ENCODE measurements at regions not wholly inside any gene's neighbourhood (a gene's known extent, or its start where the extent isn't known, plus 50 kb on each side); places are given as distances from the start of the nearest gene placed in this dataset.
"Not testable (repeated sequence)": the region's sequence is repeated elsewhere in the genome, so short reads cannot be mapped to it uniquely, and the experiment has no call there.

GRCh38 chr14:92225731-92226130 is 97.2 kb upstream of the SLC24A4 start:
- H3K79me2 ChIP-seq (replicated peaks; ENCODE audit: insufficient read depth, low read length): no peaks in the 10 kb centered on the region
- no peaks in the 10 kb centered on the region for H3K9me2 ChIP-seq (ENCODE audit: insufficient read depth, low read length)
- H3K27me3 ChIP-seq (ENCODE audit: insufficient read depth, low read depth, low read length): no peaks in the 10 kb centered on the region
- no peaks in the 10 kb centered on the region for H4K20me1 ChIP-seq (ENCODE audit: insufficient read depth)
- H3F3A ChIP-seq (ENCODE audit: insufficient read depth, low read length, poor library complexity, severe bottlenecking): no peaks in the 10 kb centered on the region
- no peaks in the 10 kb centered on the region for H3K36me3 ChIP-seq (ENCODE audit: insufficient read depth, low read length)
- H3K4me2 ChIP-seq (ENCODE audit: low read length): no peak overlapping the region
- no peak for TF ChIP-seq SMC3 (conservative IDR thresholded peaks at IDR 0.05; ENCODE audit: poor library complexity)
- TF ChIP-seq, protein P1, sequence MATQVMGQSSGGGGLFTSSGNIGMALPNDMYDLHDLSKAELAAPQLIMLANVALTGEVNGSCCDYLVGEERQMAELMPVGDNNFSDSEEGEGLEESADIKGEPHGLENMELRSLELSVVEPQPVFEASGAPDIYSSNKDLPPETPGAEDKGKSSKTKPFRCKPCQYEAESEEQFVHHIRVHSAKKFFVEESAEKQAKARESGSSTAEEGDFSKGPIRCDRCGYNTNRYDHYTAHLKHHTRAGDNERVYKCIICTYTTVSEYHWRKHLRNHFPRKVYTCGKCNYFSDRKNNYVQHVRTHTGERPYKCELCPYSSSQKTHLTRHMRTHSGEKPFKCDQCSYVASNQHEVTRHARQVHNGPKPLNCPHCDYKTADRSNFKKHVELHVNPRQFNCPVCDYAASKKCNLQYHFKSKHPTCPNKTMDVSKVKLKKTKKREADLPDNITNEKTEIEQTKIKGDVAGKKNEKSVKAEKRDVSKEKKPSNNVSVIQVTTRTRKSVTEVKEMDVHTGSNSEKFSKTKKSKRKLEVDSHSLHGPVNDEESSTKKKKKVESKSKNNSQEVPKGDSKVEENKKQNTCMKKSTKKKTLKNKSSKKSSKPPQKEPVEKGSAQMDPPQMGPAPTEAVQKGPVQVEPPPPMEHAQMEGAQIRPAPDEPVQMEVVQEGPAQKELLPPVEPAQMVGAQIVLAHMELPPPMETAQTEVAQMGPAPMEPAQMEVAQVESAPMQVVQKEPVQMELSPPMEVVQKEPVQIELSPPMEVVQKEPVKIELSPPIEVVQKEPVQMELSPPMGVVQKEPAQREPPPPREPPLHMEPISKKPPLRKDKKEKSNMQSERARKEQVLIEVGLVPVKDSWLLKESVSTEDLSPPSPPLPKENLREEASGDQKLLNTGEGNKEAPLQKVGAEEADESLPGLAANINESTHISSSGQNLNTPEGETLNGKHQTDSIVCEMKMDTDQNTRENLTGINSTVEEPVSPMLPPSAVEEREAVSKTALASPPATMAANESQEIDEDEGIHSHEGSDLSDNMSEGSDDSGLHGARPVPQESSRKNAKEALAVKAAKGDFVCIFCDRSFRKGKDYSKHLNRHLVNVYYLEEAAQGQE (IDR thresholded peaks at IDR 0.05; ENCODE audit: borderline replicate concordance): no peak
- TF ChIP-seq EP300 (conservative IDR thresholded peaks at IDR 0.05; ENCODE audit: poor library complexity, severe bottlenecking): no peak
- TF ChIP-seq MXI1 (conservative IDR thresholded peaks at IDR 0.05; ENCODE audit: poor library complexity, severe bottlenecking): no peak
- TF ChIP-seq EZH2 (IDR thresholded peaks at IDR 0.05; ENCODE audit: borderline replicate concordance, insufficient read depth, low read length, poor library complexity, severe bottlenecking): no peak
- no peak for TF ChIP-seq CTCF (IDR thresholded peaks at IDR 0.05; ENCODE audit: poor library complexity, severe bottlenecking)
- TF ChIP-seq RAD21 (conservative IDR thresholded peaks at IDR 0.05): no peak
- H3K9ac ChIP-seq (ENCODE audit: low read length): no peak overlapping the region
- H2AFZ ChIP-seq (ENCODE audit: low read depth, low read length): no peak overlapping the region
- no peaks in the 10 kb centered on the region for H3K9me3 ChIP-seq (ENCODE audit: low read length)
- no peak overlapping the region for H3K4me3 ChIP-seq (ENCODE audit: low read length)
- H3K27ac ChIP-seq (ENCODE audit: low read length): no peak overlapping the region

- not testable (repeated sequence) for H3F3A ChIP-seq (ENCODE audit: insufficient read depth, low read length, poor library complexity, severe bottlenecking); H3K27me3 ChIP-seq (ENCODE audit: insufficient read depth, low read depth, low read length); H3K9me2 ChIP-seq (ENCODE audit: insufficient read depth, low read length); H3K9ac ChIP-seq (ENCODE audit: low read length); H2AFZ ChIP-seq (ENCODE audit: low read depth, low read length); H3K4me2 ChIP-seq (ENCODE audit: low read length); H4K20me1 ChIP-seq (ENCODE audit: insufficient read depth); H3K79me2 ChIP-seq (replicated peaks; ENCODE audit: insufficient read depth, low read length); H3K27ac ChIP-seq (ENCODE audit: low read length); H3K4me3 ChIP-seq (ENCODE audit: low read length); H3K9me3 ChIP-seq (ENCODE audit: low read length); H3K36me3 ChIP-seq (ENCODE audit: insufficient read depth, low read length)
Measured at GRCh38 chr14:92226166-92226565, 96.8 kb upstream of the SLC24A4 start.

DNA sequence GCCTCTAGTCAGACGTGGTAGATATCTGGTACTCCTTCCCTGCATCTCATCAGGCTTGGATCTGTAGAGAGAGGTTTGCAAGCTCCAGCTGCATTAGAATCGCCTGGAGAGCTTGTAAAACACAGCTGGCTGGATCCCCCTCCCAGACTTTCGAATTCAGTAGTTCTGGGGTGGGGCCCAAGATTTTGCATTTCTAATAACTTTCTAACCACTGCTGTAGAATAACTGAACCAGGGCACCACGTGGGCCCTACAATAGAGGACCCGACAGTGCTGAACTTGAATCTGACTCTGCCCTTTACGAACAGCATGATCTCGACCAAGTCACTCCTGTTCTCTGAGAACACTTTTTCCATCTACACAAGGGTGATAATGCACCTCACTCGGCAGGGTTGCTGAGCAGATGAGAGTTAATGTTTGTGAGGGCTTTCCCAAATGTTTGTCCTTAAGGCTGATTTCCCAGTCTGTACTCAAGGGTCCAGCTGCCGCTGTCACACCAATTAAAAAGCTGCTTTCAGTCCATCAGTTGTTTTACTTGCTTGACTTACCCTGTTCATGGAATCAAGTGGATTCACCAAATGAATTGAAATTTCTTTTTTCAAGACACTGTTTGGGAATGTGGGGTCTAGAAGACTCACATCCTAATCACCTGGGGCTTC is 86.6 kb upstream of the SLC24A4 start:
- Histone ChIP-seq H3K36me3 (ENCODE audit: insufficient read depth, low read length) (no peaks in the 10 kb centered on the region), H3K4me2 (ENCODE audit: low read length) (no peak overlapping the region), H3K9me3 (ENCODE audit: low read length) (peaks cover 3% of the 10 kb centered on the region), H3K4me3 (ENCODE audit: low read length) (no peak overlapping the region), H2AFZ (ENCODE audit: low read depth, low read length) (no peak overlapping the region), H3K27ac (ENCODE audit: low read length) (no peak overlapping the region), H3K27me3 (ENCODE audit: insufficient read depth, low read depth, low read length) (no peaks in the 10 kb centered on the region), H4K20me1 (ENCODE audit: insufficient read depth) (no peaks in the 10 kb centered on the region), H3K9ac (ENCODE audit: low read length) (no peak overlapping the region), H3K79me2 (replicated peaks; ENCODE audit: insufficient read depth, low read length) (no peaks in the 10 kb centered on the region), H3K9me2 (ENCODE audit: insufficient read depth, low read length) (no peaks in the 10 kb centered on the region), H3F3A (ENCODE audit: insufficient read depth, low read length, poor library complexity, severe bottlenecking) (no peaks in the 10 kb centered on the region)
- no peak for TF ChIP-seq TAF1 (IDR thresholded peaks at IDR 0.05; ENCODE audit: low read depth)
- TF ChIP-seq POLR2AphosphoS5 (IDR thresholded peaks at IDR 0.05): no peak
- TF ChIP-seq, protein P1 (IDR thresholded peaks at IDR 0.05; ENCODE audit: borderline replicate concordance): no peak
- no peak for TF ChIP-seq RAD21 (conservative IDR thresholded peaks at IDR 0.05)
- no peak for TF ChIP-seq SMC3 (conservative IDR thresholded peaks at IDR 0.05; ENCODE audit: poor library complexity)
- no peak for TF ChIP-seq MXI1 (conservative IDR thresholded peaks at IDR 0.05; ENCODE audit: poor library complexity, severe bottlenecking)
- no peak for TF ChIP-seq EP300 (conservative IDR thresholded peaks at IDR 0.05; ENCODE audit: poor library complexity, severe bottlenecking)
- TF ChIP-seq EZH2 (IDR thresholded peaks at IDR 0.05; ENCODE audit: borderline replicate concordance, insufficient read depth, low read length, poor library complexity, severe bottlenecking): no peak
- no peak for TF ChIP-seq CTCF (IDR thresholded peaks at IDR 0.05; ENCODE audit: poor library complexity, severe bottlenecking)
